CMK (cell line): ENCODE measurements at regions not wholly inside any gene's neighbourhood (a gene's known extent, or its start where the extent isn't known, plus 50 kb on each side); places are given as distances from the start of the nearest gene placed in this dataset.
"Not testable (repeated sequence)": the region's sequence is repeated elsewhere in the genome, so short reads cannot be mapped to it uniquely, and the experiment has no call there.

Experiments
- DNase-seq: peaks from one replicate; pipeline ENCODE4 v3.0.0-alpha.2; 2010; ENCODE audit warnings: low read depth

GRCh38 chr3:193905541-193906396, 230.2 kb upstream of the HES1 start:
- DNase-seq: no peak

DNA sequence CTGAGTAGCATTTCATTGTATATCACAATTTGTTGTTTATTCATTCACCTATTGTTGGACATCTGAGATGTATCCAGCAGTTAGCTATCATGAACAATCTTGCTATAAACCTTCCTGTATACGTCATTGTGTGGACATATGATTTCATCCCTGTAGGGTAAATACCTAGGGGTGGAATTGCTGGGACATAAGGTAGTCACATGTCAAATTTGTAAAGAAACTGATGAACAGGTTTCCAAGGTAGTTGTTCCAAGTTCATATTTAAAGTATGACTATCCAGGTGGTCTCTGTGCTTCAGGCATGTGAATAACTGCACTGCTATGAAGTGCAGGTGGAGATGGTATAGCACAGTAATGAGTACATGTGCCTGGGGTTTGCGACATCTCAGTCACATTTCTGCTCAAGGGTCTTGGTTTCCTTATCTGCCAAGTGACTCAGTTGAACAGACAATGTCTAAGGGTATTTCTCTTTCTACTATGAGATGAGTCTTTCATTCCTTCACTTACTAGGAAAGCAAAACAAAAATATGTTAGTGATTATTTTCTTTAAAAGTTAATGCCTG, 229.0 kb upstream of the HES1 start:
- DNase-seq: no peak

- DNase-seq: no peak
Observed at GRCh38 chr3:193908181-193908744, 227.7 kb upstream of the HES1 start.

- DNase-seq: no peak
Observed at GRCh38 chr3:193909387-193909786, 226.6 kb upstream of the HES1 start.

GRCh38 chr3:193910310-193910709, 225.6 kb upstream of the HES1 start:
- DNase-seq: no peak

GRCh38 chr3:193910886-193911738, 224.8 kb upstream of the HES1 start:
- peak; percentile 62 for DNase-seq

DNA sequence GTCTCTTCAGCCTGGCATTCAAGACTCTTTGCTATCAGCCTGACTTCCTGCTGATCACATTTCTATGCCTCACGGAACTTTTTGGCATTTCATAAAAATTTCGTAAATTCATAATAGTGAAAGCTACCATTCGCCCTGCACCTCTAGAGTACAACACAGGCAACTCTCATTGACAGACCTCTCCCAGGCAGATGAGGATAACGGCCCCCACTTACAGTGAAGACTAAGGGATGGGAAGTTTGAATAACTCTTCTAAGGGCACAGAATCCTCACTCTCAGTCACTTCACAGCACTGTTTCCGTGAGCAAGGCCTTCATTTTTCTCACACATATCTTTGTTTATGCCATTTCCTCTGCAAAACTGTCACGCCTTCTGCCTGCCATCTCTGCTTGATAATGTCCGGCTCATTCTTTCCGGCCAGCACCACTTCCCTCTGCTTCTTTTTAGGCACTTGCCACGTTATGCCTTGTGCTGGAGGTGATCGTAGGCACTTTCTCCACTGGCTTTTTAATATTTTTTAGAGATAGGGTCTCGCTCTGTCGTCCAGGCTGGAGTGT, 224.1 kb upstream of the HES1 start:
- DNase-seq: no peak

- DNase-seq: no peak
Observed at GRCh38 chr3:193912621-193913178, 223.2 kb upstream of the HES1 start.

GRCh38 chr3:193914602-193915001, 221.3 kb upstream of the HES1 start:
- no peak for DNase-seq

DNA sequence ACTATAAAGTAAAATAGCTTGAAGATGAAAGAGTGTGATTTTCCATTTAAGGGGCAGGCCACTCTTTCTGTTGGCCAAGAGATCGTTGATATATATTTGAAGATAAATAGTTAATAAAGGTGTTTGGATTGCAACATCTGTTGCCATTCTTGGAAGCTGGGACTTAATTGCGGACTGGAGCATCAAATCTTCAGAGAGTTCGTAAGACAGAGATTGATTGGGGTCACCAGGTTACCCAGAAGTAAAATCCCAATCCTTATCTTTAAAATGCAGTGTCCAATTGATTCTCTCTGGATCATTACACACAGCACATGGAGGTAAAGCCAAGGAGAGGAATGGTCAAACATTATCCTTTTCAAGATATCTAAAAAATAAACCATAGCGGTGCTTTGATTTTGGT, 220.8 kb upstream of the HES1 start:
- no peak for DNase-seq

DNA sequence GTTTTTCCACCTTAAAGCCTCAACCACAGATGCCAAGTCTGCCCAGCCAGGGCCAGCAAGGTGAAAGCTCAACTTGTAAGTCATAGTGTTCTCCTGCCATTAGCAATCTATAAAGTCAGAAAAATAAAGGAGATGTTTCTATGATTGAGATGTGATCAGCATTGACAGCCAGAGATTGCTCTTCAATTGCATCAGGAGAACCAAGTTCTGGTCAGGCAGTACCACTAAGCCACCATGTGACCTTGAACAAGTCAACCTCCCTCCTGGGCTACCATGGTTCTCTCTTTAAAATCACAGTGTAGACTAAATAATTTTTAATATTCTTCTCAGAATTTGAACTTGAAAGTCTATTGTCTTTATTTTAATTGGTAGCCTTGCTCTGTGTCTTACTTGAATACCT, 220.3 kb upstream of the HES1 start:
- no peak for DNase-seq

DNA sequence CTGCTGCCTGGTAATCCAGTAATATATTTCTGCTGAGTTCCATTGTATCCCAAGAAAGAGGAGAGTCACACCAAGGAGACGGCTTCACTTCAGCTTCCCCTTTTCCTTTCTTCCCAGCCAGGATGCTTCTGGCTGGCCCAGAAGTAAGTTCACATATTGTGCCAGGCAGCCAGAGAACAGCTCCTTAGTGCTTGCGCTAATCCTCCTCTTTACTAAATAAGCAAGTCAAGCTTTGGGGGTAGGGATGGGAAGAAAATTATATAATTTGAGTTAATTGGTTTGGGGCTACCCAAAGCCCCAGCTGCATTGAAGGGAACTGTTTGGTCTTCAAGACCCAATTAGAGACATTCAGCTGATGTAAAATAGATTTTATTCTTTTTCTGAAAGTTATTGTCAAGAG, 218.8 kb upstream of the HES1 start:
- DNase-seq: no peak

- peak; percentile 76 for DNase-seq
Observed at GRCh38 chr3:193921465-193921864, 214.5 kb upstream of the HES1 start.

GRCh38 chr3:193922034-193922774, 213.7 kb upstream of the HES1 start:
- DNase-seq: no peak

DNA sequence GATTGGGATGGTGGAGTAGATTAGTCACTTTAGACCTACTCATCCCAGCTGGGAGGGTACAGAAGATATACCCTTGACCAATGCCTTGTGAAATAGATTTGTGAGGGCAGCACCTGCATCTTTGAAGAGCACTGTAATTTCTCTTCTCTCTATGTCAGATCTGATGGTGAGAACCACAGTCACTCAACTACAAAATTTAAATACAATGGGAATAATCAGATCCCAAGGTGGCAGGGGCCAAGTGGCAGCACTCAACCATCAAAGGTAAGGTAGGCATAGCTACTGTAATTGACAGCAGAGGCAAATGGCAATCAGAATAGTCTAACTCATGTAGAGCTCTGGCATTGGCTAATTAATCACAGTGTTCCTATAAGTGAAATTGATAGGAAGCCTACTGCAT, 212.0 kb upstream of the HES1 start:
- DNase-seq: not testable (repeated sequence)

- peak; percentile 73 for DNase-seq
Observed at GRCh38 chr3:193926071-193926470, 209.9 kb upstream of the HES1 start.

DNA sequence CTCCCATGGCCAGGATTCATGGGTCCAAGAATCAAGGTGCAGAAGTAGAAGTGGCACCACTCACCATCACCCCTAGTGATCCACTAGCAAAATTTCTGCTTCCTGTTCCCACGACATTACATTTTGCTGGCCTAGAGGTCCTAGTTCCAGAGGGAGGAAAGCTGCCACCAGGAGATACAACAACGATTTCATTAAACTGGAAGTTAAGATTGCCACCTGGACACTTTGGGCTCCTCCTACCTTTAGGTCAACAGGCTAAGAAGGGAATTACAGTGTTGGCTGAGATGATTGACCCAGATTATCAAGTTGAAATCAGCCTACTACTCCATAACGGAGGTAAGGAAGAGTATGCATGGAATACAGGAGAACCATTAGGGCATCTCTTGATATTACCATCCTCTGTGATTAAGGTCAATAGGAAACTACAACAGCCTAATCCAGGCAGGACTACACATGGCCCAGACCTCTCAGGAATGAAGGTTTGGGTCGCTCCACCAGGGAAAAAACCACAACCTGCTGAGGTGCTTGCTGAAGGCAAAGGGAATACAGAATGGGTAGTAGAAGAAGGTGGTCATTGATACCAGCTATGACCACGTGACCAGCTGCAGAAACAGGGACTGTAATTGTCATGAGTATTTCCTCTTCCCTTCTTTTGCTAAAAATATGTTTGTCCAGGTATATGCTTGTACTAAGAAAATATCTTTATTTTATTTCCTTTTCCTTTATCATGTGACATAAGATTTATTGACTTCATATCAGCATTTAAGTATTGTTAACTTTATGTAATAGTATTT, 208.3 kb upstream of the HES1 start:
- not testable (repeated sequence) for DNase-seq

DNA sequence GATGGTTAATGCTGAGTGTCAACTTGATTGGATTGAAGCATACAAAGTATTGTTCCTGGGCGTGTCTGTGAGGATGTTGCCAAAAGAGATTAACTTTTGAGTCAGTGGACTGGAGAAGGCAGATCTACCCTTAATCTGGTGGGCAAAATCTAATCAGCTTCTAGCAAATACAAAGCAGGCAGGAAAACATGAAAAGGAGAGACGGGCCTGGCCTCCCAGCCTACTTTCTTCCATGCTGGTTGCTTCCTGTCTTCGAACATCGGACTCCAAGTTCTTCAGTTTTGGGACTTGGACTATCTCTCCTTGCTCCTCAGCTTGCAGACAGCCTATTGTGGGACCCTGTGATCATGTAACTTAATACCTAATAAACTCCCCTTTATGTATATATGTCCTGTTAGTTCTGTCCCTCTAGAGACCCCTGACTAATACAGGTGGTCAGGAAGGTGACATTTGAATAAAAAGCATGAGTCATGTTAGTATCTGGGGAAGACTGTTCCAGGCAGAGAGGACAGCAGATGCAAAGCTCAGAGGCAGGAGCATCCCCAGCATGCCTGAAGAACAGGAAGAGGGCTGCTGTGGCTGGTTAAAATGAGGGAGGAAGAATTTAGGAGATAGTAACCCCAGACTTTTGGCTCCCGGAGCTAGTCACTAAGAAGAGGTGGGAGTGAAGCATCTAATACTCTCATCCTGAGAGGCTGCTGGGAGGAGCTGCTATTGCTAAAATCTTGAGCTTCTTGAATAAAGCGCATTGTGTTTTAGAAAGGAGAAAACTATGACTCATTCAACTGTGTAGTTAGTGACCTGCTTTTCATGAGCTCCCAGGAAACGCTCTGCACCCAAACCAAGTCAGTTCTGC, 207.4 kb upstream of the HES1 start:
- DNase-seq: peak; percentile 50

DNA sequence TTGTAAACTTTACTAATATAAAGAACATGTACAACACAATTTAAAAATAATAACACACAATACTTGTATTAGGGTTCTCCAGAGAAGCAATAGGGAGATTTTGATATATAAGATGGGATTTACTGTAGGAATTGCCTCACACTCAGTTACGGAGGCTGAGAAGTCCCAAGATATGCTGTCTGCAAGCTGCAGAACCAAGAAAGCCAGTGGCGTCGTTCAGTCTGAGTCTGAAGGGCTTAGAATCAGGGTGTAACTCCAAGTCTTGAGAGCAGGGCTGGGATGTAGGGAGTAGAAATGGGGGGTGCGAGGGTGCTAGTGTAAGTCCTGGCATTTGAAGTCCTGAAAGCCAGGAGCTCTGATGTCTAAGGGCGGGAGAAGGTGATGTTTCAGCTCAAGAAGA, 206.6 kb upstream of the HES1 start:
- DNase-seq: no peak
